MM.1S (cell line): ENCODE measurements at regions not wholly inside any gene's neighbourhood (a gene's known extent, or its start where the extent isn't known, plus 50 kb on each side); places are given as distances from the start of the nearest gene placed in this dataset.

Experiments used
- EZH2 ChIP-seq: fragments of 300-600 bp; sonication (generic); optimal IDR thresholded peaks from 2 replicates; pipeline ENCODE3; 2017; ENCODE audit warnings: low read depth, mild to moderate bottlenecking, antibody characterized with exemption, low read length, mixed read lengths
- EZH2phosphoT487 ChIP-seq: fragments of 300-600 bp; sonication (generic); IDR thresholded peaks from 2 replicates; pipeline ENCODE4 v1.6.1; 2018; ENCODE audit warnings: antibody characterized with exemption, low read length
- TF ChIP-seq, protein P1 (sequence below): fragments of 300-600 bp; sonication (generic); IDR thresholded peaks from 2 replicates; pipeline ENCODE4 v1.5.1; 2016; ENCODE audit warnings: antibody characterized with exemption, low read length, mixed read lengths

DNA sequence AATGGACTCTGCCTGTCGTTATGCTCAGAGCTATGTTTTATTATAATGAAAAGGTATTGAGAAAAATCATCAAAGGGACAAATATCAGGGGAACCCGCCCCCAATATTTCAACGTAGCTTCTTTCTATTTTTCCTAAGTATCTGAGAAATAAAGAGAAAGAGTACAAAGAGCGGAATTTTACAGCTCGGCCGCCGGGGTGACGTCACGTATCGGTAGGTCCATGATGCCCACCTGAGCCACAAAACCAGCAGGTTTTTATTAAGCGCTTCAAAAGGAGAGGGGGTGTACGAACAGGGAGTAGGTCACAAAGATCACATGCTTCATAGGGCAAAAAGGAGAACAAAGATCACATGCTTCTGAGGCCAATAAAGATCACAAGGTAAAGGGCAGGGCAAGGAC lies 281.6 kb upstream of the POM121L12 start:
- no peak for TF ChIP-seq EZH2phosphoT487
- TF ChIP-seq, protein P1, sequence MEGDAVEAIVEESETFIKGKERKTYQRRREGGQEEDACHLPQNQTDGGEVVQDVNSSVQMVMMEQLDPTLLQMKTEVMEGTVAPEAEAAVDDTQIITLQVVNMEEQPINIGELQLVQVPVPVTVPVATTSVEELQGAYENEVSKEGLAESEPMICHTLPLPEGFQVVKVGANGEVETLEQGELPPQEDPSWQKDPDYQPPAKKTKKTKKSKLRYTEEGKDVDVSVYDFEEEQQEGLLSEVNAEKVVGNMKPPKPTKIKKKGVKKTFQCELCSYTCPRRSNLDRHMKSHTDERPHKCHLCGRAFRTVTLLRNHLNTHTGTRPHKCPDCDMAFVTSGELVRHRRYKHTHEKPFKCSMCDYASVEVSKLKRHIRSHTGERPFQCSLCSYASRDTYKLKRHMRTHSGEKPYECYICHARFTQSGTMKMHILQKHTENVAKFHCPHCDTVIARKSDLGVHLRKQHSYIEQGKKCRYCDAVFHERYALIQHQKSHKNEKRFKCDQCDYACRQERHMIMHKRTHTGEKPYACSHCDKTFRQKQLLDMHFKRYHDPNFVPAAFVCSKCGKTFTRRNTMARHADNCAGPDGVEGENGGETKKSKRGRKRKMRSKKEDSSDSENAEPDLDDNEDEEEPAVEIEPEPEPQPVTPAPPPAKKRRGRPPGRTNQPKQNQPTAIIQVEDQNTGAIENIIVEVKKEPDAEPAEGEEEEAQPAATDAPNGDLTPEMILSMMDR, result no peak
- no peak for TF ChIP-seq EZH2
